GM12878 (cell line): ENCODE measurements at regions not wholly inside any gene's neighbourhood (a gene's known extent, or its start where the extent isn't known, plus 50 kb on each side); places are given as distances from the start of the nearest gene placed in this dataset.

ENCODE experiments used
- ATAC-seq: fragments of 200-7000 bp; cut with Tn5 transposase; 3 replicates; pipeline ENCODE4 v1.9.1; 2020; ENCODE audit warnings: mild to moderate bottlenecking, moderate library complexity
- BruUV-seq: library from RNA; stranded (reverse); fragments of 400-500 nt; replicated peaks from 2 replicates; lab custom pipeline; 2021; lab: Mats Ljungman, UMichigan
- CTCF ChIA-PET: fragments of 300-600 bp; sonication (Branson Sonifier 250); formaldehyde crosslinking; extraction: SDS; loops from one replicate; lab custom pipeline; 2021; ENCODE audit warnings: inconsistent platforms; lab: Yijun Ruan, JAX
- POLR2A ChIA-PET: fragments of 350-600 bp; formaldehyde crosslinking; extraction: SDS; loops from one replicate; lab custom pipeline; 2021; ENCODE audit warnings: inconsistent platforms; lab: Charles Lee
- RAD21 ChIA-PET: fragments of 300-600 bp; sonication (Branson Sonifier 250); formaldehyde crosslinking; loops from one replicate; lab custom pipeline; 2023; ENCODE audit warnings: antibody characterized with exemption; ENCODE audit not compliant: unreplicated experiment; lab: Charles Lee
- SMC1A ChIA-PET: fragments of 300-600 bp; sonication (Branson Sonifier 250); formaldehyde crosslinking; loops from one replicate; lab custom pipeline; 2023; ENCODE audit not compliant: unreplicated experiment, uncharacterized antibody; lab: Charles Lee
- DNase-seq: peaks from one replicate; pipeline ENCODE4 v3.0.0-alpha.2; 2011; ENCODE audit warnings: low read depth, low spot score
- FAIRE-seq: peaks from 3 replicates; lab custom pipeline; 2011; peaks lifted over from hg19 to GRCh38; lab: Jason Lieb, UNC
- H2AFZ ChIP-seq: 2 replicates; pipeline ENCODE4 v1.6.0; 2011; ENCODE audit warnings: low read depth, low read length, control low read depth; ENCODE audit not compliant: control insufficient read depth
- H3K27ac ChIP-seq: 2 replicates; pipeline ENCODE4 v1.5.1; 2011; ENCODE audit warnings: control low read depth; ENCODE audit not compliant: control insufficient read depth, insufficient read depth
- H3K27me3 ChIP-seq, 2 experiments: replicated peaks in 1 of 2; 2 replicates each; pipeline versions ENCODE4 v1.6.0 to v1.6.1; 2011; ENCODE audit warnings: low read length in 1 of 2; ENCODE audit not compliant: control insufficient read depth in 2 of 2, insufficient read depth in 2 of 2
- H3K36me3 ChIP-seq, 2 experiments: 2 replicates each; pipeline ENCODE4 v1.5.1; 2011; ENCODE audit warnings: low read length in 1 of 2; ENCODE audit not compliant: control insufficient read depth in 2 of 2, insufficient read depth in 2 of 2
- H3K4me1 ChIP-seq: 2 replicates; pipeline ENCODE4 v1.6.1; 2011; ENCODE audit warnings: mild to moderate bottlenecking, low read length, moderate library complexity, mixed read lengths; ENCODE audit not compliant: control insufficient read depth, insufficient read depth
- H3K4me2 ChIP-seq: 2 replicates; pipeline ENCODE4 v1.6.0; 2011; ENCODE audit warnings: control low read depth; ENCODE audit not compliant: control insufficient read depth, insufficient read depth
- H3K4me3 ChIP-seq: fragments of 200-600 bp; sonication (generic); 2 replicates; pipeline ENCODE4 v1.5.1; 2016
- H3K79me2 ChIP-seq: 2 replicates; pipeline ENCODE4 v1.6.0; 2011; ENCODE audit warnings: low read length; ENCODE audit not compliant: control insufficient read depth, insufficient read depth
- H3K9ac ChIP-seq: 2 replicates; pipeline ENCODE4 v1.8.0; 2011; ENCODE audit warnings: low read length, control low read depth, mixed read lengths; ENCODE audit not compliant: control insufficient read depth, insufficient read depth
- H3K9me3 ChIP-seq: replicated peaks from 3 replicates; pipeline ENCODE4 v1.5.1; 2011; ENCODE audit warnings: mild to moderate bottlenecking, low read length; ENCODE audit not compliant: control insufficient read depth, insufficient read depth
- H4K20me1 ChIP-seq: 2 replicates; pipeline ENCODE4 v1.6.0; 2011; ENCODE audit not compliant: control insufficient read depth, insufficient read depth
- FOXM1 ChIP-seq: IDR thresholded peaks from 2 replicates; pipeline ENCODE4 v1.6.1; 2012; ENCODE audit warnings: low read depth, mild to moderate bottlenecking, inconsistent platforms, low read length, moderate library complexity
- LARP7 ChIP-seq: fragments of 450-650 bp; IDR thresholded peaks from 2 replicates; pipeline ENCODE4 v1.6.1; 2017; ENCODE audit warnings: mild to moderate bottlenecking
- NBN ChIP-seq: fragments of 450-650 bp; IDR thresholded peaks from 2 replicates; pipeline ENCODE4 v1.6.1; 2016
- SP1 ChIP-seq: IDR thresholded peaks from one replicate; pipeline ENCODE4 v1.6.1; 2011; ENCODE audit warnings: low read depth, low read length
- WGBS: methylation state at CpG from one replicate; pipeline ENCODE4 v1.1.6; 2016; ENCODE audit warnings: low lambda C conversion rate; ENCODE audit not compliant: insufficient replicate concordance, insufficient coverage; ENCODE audit errors: missing lambda C conversion rate; 5-methylcytosine and 5-hydroxymethylcytosine counted together
- in situ Hi-C: fragments of 300-500 bp; cut with MboI; formaldehyde crosslinking; loops from 9 replicates; pipeline ENCODE4 v1.14.3; 2018; ENCODE audit warnings: mixed read lengths
- intact Hi-C: fragments of 100-400 bp; cut with micrococcal nuclease; formaldehyde crosslinking; loops from one replicate; pipeline ENCODE4 v1.14.2; 2022; ENCODE audit not compliant: unreplicated experiment
- TF ChIP-seq, protein P1 (sequence below): fragments of 450-650 bp; formaldehyde crosslinking; IDR thresholded peaks from 2 replicates; pipeline ENCODE4 v1.4.0; 2022; ENCODE audit warnings: mild to moderate bottlenecking, moderate library complexity
- TF ChIP-seq, protein P2 (sequence below): IDR thresholded peaks from 2 replicates; pipeline ENCODE4 v1.6.1; 2012; ENCODE audit warnings: mild to moderate bottlenecking, low read depth, low read length
- TF ChIP-seq, protein P3 (sequence below): fragments of 450-650 bp; IDR thresholded peaks from 2 replicates; pipeline ENCODE4 v1.6.1; 2016; ENCODE audit warnings: mild to moderate bottlenecking, moderate library complexity, borderline replicate concordance

GRCh38 chr11:11675671-11676181 is 53.9 kb upstream of the GALNT18 start:
- Histone ChIP-seq H2AFZ (no peak overlapping the region), H3K36me3 (no peaks in the 10 kb centered on the region), H3K4me2 (no peak overlapping the region), H3K4me1 (no peaks in the 10 kb centered on the region), H3K27me3 (peaks cover 0 to 2% of the 10 kb centered on the region in 2 experiments; a peak in 2 of 4 replicates), H3K27ac (no peak overlapping the region), H4K20me1 (no peaks in the 10 kb centered on the region), H3K79me2 (no peaks in the 10 kb centered on the region), H3K9me3 (no peaks in the 10 kb centered on the region), H3K4me3 (no peak overlapping the region), H3K9ac (no peak overlapping the region)
- ATAC-seq (no peak), FAIRE-seq (no peak), DNase-seq (no peak)
- BruUV-seq = no TSS peak
- WGBS = 39% methylated on average over 4 of the region's 4 CpGs
- ChIA-PET RAD21 (no interaction called here), CTCF (no interaction called here), POLR2A (no interaction called here), SMC1A (no interaction called here)
- in situ Hi-C loops = no loop called here
- intact Hi-C loops = no loop called here
- no peak for TF ChIP-seq SP1
- no peak for TF ChIP-seq NBN
- TF ChIP-seq, protein P1, sequence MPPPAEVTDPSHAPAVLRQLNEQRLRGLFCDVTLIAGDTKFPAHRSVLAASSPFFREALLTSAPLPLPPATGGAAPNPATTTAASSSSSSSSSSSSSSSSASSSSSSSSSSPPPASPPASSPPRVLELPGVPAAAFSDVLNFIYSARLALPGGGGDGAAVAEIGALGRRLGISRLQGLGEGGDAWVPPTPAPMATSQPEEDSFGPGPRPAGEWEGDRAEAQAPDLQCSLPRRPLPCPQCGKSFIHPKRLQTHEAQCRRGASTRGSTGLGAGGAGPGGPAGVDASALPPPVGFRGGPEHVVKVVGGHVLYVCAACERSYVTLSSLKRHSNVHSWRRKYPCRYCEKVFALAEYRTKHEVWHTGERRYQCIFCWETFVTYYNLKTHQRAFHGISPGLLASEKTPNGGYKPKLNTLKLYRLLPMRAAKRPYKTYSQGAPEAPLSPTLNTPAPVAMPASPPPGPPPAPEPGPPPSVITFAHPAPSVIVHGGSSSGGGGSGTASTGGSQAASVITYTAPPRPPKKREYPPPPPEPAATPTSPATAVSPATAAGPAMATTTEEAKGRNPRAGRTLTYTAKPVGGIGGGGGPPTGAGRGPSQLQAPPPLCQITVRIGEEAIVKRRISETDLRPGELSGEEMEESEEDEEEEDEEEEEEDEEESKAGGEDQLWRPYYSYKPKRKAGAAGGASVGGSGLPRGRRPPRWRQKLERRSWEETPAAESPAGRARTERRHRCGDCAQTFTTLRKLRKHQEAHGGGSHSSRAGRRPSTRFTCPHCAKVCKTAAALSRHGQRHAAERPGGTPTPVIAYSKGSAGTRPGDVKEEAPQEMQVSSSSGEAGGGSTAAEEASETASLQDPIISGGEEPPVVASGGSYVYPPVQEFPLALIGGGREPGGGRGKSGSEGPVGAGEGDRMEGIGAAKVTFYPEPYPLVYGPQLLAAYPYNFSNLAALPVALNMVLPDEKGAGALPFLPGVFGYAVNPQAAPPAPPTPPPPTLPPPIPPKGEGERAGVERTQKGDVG (CRISPR knock-in tag) = no peak
- TF ChIP-seq, protein P2, sequence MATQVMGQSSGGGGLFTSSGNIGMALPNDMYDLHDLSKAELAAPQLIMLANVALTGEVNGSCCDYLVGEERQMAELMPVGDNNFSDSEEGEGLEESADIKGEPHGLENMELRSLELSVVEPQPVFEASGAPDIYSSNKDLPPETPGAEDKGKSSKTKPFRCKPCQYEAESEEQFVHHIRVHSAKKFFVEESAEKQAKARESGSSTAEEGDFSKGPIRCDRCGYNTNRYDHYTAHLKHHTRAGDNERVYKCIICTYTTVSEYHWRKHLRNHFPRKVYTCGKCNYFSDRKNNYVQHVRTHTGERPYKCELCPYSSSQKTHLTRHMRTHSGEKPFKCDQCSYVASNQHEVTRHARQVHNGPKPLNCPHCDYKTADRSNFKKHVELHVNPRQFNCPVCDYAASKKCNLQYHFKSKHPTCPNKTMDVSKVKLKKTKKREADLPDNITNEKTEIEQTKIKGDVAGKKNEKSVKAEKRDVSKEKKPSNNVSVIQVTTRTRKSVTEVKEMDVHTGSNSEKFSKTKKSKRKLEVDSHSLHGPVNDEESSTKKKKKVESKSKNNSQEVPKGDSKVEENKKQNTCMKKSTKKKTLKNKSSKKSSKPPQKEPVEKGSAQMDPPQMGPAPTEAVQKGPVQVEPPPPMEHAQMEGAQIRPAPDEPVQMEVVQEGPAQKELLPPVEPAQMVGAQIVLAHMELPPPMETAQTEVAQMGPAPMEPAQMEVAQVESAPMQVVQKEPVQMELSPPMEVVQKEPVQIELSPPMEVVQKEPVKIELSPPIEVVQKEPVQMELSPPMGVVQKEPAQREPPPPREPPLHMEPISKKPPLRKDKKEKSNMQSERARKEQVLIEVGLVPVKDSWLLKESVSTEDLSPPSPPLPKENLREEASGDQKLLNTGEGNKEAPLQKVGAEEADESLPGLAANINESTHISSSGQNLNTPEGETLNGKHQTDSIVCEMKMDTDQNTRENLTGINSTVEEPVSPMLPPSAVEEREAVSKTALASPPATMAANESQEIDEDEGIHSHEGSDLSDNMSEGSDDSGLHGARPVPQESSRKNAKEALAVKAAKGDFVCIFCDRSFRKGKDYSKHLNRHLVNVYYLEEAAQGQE = no peak
- no peak for TF ChIP-seq FOXM1
- no peak for TF ChIP-seq LARP7
- TF ChIP-seq, protein P3, sequence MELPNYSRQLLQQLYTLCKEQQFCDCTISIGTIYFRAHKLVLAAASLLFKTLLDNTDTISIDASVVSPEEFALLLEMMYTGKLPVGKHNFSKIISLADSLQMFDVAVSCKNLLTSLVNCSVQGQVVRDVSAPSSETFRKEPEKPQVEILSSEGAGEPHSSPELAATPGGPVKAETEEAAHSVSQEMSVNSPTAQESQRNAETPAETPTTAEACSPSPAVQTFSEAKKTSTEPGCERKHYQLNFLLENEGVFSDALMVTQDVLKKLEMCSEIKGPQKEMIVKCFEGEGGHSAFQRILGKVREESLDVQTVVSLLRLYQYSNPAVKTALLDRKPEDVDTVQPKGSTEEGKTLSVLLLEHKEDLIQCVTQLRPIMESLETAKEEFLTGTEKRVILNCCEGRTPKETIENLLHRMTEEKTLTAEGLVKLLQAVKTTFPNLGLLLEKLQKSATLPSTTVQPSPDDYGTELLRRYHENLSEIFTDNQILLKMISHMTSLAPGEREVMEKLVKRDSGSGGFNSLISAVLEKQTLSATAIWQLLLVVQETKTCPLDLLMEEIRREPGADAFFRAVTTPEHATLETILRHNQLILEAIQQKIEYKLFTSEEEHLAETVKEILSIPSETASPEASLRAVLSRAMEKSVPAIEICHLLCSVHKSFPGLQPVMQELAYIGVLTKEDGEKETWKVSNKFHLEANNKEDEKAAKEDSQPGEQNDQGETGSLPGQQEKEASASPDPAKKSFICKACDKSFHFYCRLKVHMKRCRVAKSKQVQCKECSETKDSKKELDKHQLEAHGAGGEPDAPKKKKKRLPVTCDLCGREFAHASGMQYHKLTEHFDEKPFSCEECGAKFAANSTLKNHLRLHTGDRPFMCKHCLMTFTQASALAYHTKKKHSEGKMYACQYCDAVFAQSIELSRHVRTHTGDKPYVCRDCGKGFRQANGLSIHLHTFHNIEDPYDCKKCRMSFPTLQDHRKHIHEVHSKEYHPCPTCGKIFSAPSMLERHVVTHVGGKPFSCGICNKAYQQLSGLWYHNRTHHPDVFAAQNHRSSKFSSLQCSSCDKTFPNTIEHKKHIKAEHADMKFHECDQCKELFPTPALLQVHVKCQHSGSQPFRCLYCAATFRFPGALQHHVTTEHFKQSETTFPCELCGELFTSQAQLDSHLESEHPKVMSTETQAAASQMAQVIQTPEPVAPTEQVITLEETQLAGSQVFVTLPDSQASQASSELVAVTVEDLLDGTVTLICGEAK = no peak
